ENCODE measurements at regions not wholly inside any gene's neighbourhood (a gene's known extent, or its start where the extent isn't known, plus 50 kb on each side); places are given as distances from the start of the nearest gene placed in this dataset.

- no peak for DNase-seq
- TF ChIP-seq EP300 (IDR thresholded peaks at IDR 0.05) (peak in 3 of 4 donors; percentile 17 to 68 (median 30)), POLR2AphosphoS5 (IDR thresholded peaks at IDR 0.05) (peak; percentile 39 to 81 (median 60)), CTCF (IDR thresholded peaks at IDR 0.05) (no peak), POLR2A (IDR thresholded peaks at IDR 0.05) (no peak)
- no peaks in the 10 kb centered on the region for H3K36me3 ChIP-seq
- peaks cover 0 to 33% (median 19%) of the 10 kb centered on the region in 4 donors for H3K4me1 ChIP-seq
- no peak overlapping the region for H3K4me3 ChIP-seq
- H3K27me3 ChIP-seq = no peaks in the 10 kb centered on the region
- H3K9me3 ChIP-seq = peaks cover 0 to 2% (median 0%) of the 10 kb centered on the region in 4 donors
- WGBS, 2 donors = 73 to 74% methylated on average over 2 of the region's 2 CpGs
- intact Hi-C loops (cut with DNase I) = loop anchor here (5.0 kb wide), 1 partner anchor 57 kb away; no protein-coding TSS in a partner anchor
- peak overlapping the region; percentile 70 to 80 (median 73) for H3K27ac ChIP-seq
Observed at GRCh38 chr15:98025237-98025636, 64.7 kb downstream of the ARRDC4 start.

- intact Hi-C loops (cut with DNase I) = no loop called here
- no peaks in the 10 kb centered on the region for H3K36me3 ChIP-seq
- no peak overlapping the region for H3K4me3 ChIP-seq
- WGBS, 2 donors = 72 to 80% methylated on average over 4 of the region's 4 CpGs
- no peak overlapping the region for H3K27ac ChIP-seq
- no peaks in the 10 kb centered on the region for H3K9me3 ChIP-seq
- no peak for TF ChIP-seq POLR2A (IDR thresholded peaks at IDR 0.05)
- no peak for TF ChIP-seq POLR2AphosphoS5 (IDR thresholded peaks at IDR 0.05)
- no peak for TF ChIP-seq EP300 (IDR thresholded peaks at IDR 0.05)
- no peak for TF ChIP-seq CTCF (IDR thresholded peaks at IDR 0.05)
- no peaks in the 10 kb centered on the region for H3K4me1 ChIP-seq
- no peaks in the 10 kb centered on the region for H3K27me3 ChIP-seq
- no peak for DNase-seq
Observed at GRCh38 chr15:98034731-98035130, 74.2 kb downstream of the ARRDC4 start.

- intact Hi-C loops (cut with DNase I) = no loop called here
Observed at GRCh38 chr15:98035134-98035533, 74.6 kb downstream of the ARRDC4 start.

GRCh38 chr15:98035577-98036010 lies 75.1 kb downstream of the ARRDC4 start:
- Histone ChIP-seq H3K27ac (no peak overlapping the region), H3K36me3 (no peaks in the 10 kb centered on the region), H3K4me3 (no peak overlapping the region), H3K9me3 (no peaks in the 10 kb centered on the region), H3K4me1 (no peaks in the 10 kb centered on the region), H3K27me3 (no peaks in the 10 kb centered on the region)
- intact Hi-C loops (cut with DNase I) = no loop called here
- TF ChIP-seq POLR2A (IDR thresholded peaks at IDR 0.05) (no peak), POLR2AphosphoS5 (IDR thresholded peaks at IDR 0.05) (no peak), EP300 (IDR thresholded peaks at IDR 0.05) (no peak), CTCF (IDR thresholded peaks at IDR 0.05) (no peak)
- DNase-seq = no peak
- WGBS, 2 donors = 92 to 94% methylated on average over 2 of the region's 2 CpGs

More at GRCh38 chr15:98035134-98035533, 74.6 kb downstream of the ARRDC4 start:
- 87 to 94% methylated on average over 7 of the region's 7 CpGs for WGBS, 2 donors
- H3K4me3 ChIP-seq = no peak overlapping the region
- H3K36me3 ChIP-seq = no peaks in the 10 kb centered on the region
- H3K9me3 ChIP-seq = no peaks in the 10 kb centered on the region
- H3K4me1 ChIP-seq = no peaks in the 10 kb centered on the region
- no peak for DNase-seq
- H3K27me3 ChIP-seq = no peaks in the 10 kb centered on the region
- H3K27ac ChIP-seq = no peak overlapping the region
- TF ChIP-seq POLR2A (IDR thresholded peaks at IDR 0.05) = no peak
- no peak for TF ChIP-seq CTCF (IDR thresholded peaks at IDR 0.05)
- TF ChIP-seq EP300 (IDR thresholded peaks at IDR 0.05) = no peak
- TF ChIP-seq POLR2AphosphoS5 (IDR thresholded peaks at IDR 0.05) = no peak

GRCh38 chr15:98039596-98039995 lies 79.1 kb downstream of the ARRDC4 start:
- intact Hi-C loops (cut with DNase I) = no loop called here
- Histone ChIP-seq H3K9me3 (no peaks in the 10 kb centered on the region), H3K36me3 (no peaks in the 10 kb centered on the region), H3K4me1 (no peaks in the 10 kb centered on the region), H3K27ac (no peak overlapping the region), H3K27me3 (no peaks in the 10 kb centered on the region), H3K4me3 (no peak overlapping the region)
- TF ChIP-seq POLR2AphosphoS5 (IDR thresholded peaks at IDR 0.05) = no peak
- TF ChIP-seq POLR2A (IDR thresholded peaks at IDR 0.05) = no peak
- TF ChIP-seq EP300 (IDR thresholded peaks at IDR 0.05) = no peak
- no peak for TF ChIP-seq CTCF (IDR thresholded peaks at IDR 0.05)
- no peak for DNase-seq
- WGBS, 2 donors = 78 to 91% methylated on average over 4 of the region's 4 CpGs

All from sigmoid colon (tissue), 6 donors.